HL-60 (cell line): ENCODE measurements at regions not wholly inside any gene's neighbourhood (a gene's known extent, or its start where the extent isn't known, plus 50 kb on each side); places are given as distances from the start of the nearest gene placed in this dataset.

Experiments
- POLR2AphosphoS5 ChIP-seq: IDR thresholded peaks from 2 replicates; pipeline ENCODE4 v1.6.1; 2012; ENCODE audit warnings: low read depth
- SPI1 ChIP-seq: IDR thresholded peaks from 2 replicates; pipeline ENCODE4 v1.6.1; 2012; ENCODE audit warnings: low read depth, mild to moderate bottlenecking, borderline replicate concordance
- TF ChIP-seq, protein P1 (sequence below): IDR thresholded peaks from one replicate; pipeline ENCODE4 v1.5.1; 2011; ENCODE audit warnings: low read length, control low read depth, inconsistent platforms; ENCODE audit not compliant: insufficient read depth
- TF ChIP-seq, protein P2 (sequence below): IDR thresholded peaks from 2 replicates; pipeline ENCODE4 v1.6.1; 2012; ENCODE audit warnings: low read depth; ENCODE audit not compliant: insufficient replicate concordance

DNA sequence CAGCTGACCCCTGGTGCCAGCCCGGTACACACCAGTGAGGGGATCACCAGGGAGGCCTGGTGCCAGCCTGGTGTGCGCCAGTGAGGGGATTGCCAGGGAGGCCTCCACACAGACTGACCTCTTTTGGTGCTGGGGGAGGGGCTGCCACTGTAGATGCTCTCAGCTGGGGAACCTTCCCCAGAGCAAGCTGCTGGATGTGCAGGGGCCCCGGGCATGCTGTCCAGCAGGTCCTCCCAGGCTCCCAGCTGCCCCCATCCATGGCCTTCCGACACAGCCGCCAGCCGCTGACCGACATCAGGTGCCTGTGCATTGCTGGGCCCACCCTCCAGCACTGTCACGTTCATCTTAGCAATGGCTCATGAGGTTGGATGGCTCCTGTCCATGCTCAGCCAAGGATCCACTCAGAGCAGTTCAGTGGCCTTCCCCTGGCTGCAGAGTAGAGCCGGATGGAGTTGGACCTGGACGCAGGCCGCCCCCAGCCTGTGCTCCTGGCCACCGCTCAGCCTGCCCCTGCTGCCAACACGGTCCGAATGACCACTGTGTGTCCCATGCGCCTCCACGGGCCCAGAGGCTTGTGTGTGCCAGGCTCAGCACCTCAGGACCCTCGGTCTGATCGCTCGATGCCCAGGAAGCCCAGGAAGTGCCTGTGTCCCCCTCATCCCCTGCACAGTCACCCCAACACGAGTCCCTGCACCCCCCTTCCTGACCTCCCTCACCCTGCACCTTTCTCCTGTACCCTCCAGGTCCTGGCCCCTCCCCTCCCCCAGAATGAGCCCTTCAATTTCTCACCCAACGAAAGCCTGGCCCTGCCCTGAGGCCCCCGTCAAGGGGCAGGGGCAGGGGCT, 95.7 kb downstream of the YTHDF1 start:
- TF ChIP-seq, protein P1, sequence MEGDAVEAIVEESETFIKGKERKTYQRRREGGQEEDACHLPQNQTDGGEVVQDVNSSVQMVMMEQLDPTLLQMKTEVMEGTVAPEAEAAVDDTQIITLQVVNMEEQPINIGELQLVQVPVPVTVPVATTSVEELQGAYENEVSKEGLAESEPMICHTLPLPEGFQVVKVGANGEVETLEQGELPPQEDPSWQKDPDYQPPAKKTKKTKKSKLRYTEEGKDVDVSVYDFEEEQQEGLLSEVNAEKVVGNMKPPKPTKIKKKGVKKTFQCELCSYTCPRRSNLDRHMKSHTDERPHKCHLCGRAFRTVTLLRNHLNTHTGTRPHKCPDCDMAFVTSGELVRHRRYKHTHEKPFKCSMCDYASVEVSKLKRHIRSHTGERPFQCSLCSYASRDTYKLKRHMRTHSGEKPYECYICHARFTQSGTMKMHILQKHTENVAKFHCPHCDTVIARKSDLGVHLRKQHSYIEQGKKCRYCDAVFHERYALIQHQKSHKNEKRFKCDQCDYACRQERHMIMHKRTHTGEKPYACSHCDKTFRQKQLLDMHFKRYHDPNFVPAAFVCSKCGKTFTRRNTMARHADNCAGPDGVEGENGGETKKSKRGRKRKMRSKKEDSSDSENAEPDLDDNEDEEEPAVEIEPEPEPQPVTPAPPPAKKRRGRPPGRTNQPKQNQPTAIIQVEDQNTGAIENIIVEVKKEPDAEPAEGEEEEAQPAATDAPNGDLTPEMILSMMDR, result no peak
- TF ChIP-seq, protein P2, sequence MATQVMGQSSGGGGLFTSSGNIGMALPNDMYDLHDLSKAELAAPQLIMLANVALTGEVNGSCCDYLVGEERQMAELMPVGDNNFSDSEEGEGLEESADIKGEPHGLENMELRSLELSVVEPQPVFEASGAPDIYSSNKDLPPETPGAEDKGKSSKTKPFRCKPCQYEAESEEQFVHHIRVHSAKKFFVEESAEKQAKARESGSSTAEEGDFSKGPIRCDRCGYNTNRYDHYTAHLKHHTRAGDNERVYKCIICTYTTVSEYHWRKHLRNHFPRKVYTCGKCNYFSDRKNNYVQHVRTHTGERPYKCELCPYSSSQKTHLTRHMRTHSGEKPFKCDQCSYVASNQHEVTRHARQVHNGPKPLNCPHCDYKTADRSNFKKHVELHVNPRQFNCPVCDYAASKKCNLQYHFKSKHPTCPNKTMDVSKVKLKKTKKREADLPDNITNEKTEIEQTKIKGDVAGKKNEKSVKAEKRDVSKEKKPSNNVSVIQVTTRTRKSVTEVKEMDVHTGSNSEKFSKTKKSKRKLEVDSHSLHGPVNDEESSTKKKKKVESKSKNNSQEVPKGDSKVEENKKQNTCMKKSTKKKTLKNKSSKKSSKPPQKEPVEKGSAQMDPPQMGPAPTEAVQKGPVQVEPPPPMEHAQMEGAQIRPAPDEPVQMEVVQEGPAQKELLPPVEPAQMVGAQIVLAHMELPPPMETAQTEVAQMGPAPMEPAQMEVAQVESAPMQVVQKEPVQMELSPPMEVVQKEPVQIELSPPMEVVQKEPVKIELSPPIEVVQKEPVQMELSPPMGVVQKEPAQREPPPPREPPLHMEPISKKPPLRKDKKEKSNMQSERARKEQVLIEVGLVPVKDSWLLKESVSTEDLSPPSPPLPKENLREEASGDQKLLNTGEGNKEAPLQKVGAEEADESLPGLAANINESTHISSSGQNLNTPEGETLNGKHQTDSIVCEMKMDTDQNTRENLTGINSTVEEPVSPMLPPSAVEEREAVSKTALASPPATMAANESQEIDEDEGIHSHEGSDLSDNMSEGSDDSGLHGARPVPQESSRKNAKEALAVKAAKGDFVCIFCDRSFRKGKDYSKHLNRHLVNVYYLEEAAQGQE, result no peak
- no peak for TF ChIP-seq SPI1
- TF ChIP-seq POLR2AphosphoS5, result no peak
